RWPE2 (cell line): ENCODE measurements at regions not wholly inside any gene's neighbourhood (a gene's known extent, or its start where the extent isn't known, plus 50 kb on each side); places are given as distances from the start of the nearest gene placed in this dataset.
A peak's percentile ranks its signal among the peaks of the same experiment; 100 is the strongest.

Experiments used
- ATAC-seq: fragments of 200-7000 bp; cut with Tn5 transposase; 3 replicates; pipeline ENCODE4 v1.9.1; 2021; ENCODE audit warnings: low read depth
- DNase-seq: peaks from one replicate; pipeline ENCODE4 v3.0.0-alpha.2; 2020; ENCODE audit warnings: low spot score
- H3K27ac ChIP-seq: fragments of 450-650 bp; 2 replicates; pipeline ENCODE4 v1.5.1; 2017; ENCODE audit warnings: mild to moderate bottlenecking; ENCODE audit not compliant: poor library complexity, severe bottlenecking
- H3K27me3 ChIP-seq: fragments of 250-450 bp; sonication (Bioruptor Pico); 2 replicates; pipeline ENCODE4 v1.5.1; 2021; ENCODE audit warnings: mild to moderate bottlenecking, moderate library complexity; ENCODE audit not compliant: insufficient read depth, poor library complexity, severe bottlenecking
- H3K36me3 ChIP-seq: fragments of 250-450 bp; sonication (Bioruptor Pico); 2 replicates; pipeline ENCODE4 v1.5.1; 2020; ENCODE audit warnings: low read depth, mild to moderate bottlenecking, moderate library complexity
- H3K4me1 ChIP-seq: fragments of 250-450 bp; sonication (Bioruptor Pico); 2 replicates; pipeline ENCODE4 v1.5.1; 2021; ENCODE audit warnings: mild to moderate bottlenecking, moderate library complexity; ENCODE audit not compliant: insufficient read depth, poor library complexity, severe bottlenecking
- H3K4me3 ChIP-seq: fragments of 250-450 bp; sonication (Bioruptor Pico); 2 replicates; pipeline ENCODE4 v1.5.1; 2021; ENCODE audit warnings: mild to moderate bottlenecking, moderate library complexity; ENCODE audit not compliant: severe bottlenecking
- H3K9me3 ChIP-seq: fragments of 250-450 bp; sonication (Bioruptor Pico); 2 replicates; pipeline ENCODE4 v1.5.1; 2021; ENCODE audit warnings: mild to moderate bottlenecking, moderate library complexity; ENCODE audit not compliant: severe bottlenecking
- TF ChIP-seq, protein P1 (sequence below): fragments of 450-650 bp; IDR thresholded peaks from one replicate; pipeline ENCODE4 v1.5.1; 2017; ENCODE audit warnings: mild to moderate bottlenecking, moderate library complexity; ENCODE audit not compliant: poor library complexity, severe bottlenecking

DNA sequence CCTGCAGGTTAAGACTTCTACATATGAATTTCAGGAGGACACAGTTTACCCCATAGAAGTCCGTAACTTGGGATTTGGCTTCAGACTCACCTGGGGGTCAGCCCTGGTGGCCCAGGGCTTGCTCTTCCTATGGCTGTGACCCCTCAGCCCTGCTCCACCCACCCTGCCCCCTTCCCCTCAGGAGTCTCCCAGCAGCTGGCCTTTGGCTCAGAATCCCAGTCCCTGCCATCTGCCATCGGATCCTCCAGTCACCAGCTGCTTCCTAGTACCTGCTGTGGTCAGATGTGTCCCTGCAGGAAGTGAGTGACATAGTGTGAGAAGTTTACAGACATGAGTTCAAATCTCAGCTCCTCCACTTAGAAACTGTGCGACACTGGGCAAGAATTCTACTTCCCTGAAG is 332.6 kb downstream of the NPHP4 start:
- no peaks in the 10 kb centered on the region for H3K4me1 ChIP-seq
- DNase-seq (no peak), ATAC-seq (no peak)
- H3K36me3 ChIP-seq = no peaks in the 10 kb centered on the region
- no peak overlapping the region for H3K4me3 ChIP-seq
- H3K27me3 ChIP-seq = no peaks in the 10 kb centered on the region
- no peak overlapping the region for H3K27ac ChIP-seq
- H3K9me3 ChIP-seq = no peaks in the 10 kb centered on the region
- TF ChIP-seq, protein P1, sequence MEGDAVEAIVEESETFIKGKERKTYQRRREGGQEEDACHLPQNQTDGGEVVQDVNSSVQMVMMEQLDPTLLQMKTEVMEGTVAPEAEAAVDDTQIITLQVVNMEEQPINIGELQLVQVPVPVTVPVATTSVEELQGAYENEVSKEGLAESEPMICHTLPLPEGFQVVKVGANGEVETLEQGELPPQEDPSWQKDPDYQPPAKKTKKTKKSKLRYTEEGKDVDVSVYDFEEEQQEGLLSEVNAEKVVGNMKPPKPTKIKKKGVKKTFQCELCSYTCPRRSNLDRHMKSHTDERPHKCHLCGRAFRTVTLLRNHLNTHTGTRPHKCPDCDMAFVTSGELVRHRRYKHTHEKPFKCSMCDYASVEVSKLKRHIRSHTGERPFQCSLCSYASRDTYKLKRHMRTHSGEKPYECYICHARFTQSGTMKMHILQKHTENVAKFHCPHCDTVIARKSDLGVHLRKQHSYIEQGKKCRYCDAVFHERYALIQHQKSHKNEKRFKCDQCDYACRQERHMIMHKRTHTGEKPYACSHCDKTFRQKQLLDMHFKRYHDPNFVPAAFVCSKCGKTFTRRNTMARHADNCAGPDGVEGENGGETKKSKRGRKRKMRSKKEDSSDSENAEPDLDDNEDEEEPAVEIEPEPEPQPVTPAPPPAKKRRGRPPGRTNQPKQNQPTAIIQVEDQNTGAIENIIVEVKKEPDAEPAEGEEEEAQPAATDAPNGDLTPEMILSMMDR = no peak

DNA sequence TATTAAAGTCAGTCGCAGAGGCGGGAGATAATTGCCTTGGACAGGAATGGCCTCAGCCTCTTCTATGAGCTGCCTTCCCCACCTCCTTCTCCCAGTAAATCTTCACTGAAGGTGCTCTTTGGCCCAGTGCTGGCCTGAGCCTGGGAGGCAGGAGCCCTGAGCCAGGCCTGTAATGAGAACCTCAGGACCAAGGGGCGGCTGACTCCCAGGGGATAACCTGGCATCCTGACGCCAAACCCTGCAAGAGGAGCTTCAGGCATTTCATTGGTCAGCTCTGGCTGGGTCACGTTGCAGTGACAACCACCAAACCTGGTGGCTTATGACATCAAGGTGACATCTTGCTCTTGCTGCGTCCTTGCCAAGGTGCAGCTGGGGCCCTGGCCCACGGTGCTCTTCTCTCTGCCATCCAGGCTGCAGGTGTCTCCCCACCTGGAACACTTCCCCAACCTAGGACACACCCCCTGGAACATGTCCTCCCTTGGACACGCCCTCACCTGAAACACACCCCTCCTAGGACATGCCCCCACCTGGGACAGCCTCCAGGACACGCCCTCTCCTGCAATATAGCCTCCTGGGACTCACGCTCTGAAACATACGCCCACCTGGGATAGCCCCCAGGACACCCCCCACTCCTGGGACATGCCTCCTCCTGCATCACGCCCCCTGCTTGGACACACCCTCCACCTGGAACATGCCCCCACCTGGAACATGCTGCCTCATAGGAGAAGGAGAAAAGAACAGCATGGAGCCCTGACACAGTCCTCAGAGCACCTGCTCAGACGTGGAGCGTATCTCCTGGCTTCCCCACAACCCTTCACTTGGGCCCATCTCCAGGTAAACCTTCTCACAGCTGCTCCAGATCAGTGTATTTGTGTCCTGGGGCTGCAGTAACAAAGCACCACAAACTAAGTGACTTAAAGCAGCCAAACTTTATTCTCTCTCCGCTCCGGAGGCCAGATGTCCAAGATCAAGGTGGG is 333.6 kb downstream of the NPHP4 start:
- H3K9me3 ChIP-seq = no peaks in the 10 kb centered on the region
- ATAC-seq = peak; percentile 48; the same call in 2 of the 3 replicates

DNA sequence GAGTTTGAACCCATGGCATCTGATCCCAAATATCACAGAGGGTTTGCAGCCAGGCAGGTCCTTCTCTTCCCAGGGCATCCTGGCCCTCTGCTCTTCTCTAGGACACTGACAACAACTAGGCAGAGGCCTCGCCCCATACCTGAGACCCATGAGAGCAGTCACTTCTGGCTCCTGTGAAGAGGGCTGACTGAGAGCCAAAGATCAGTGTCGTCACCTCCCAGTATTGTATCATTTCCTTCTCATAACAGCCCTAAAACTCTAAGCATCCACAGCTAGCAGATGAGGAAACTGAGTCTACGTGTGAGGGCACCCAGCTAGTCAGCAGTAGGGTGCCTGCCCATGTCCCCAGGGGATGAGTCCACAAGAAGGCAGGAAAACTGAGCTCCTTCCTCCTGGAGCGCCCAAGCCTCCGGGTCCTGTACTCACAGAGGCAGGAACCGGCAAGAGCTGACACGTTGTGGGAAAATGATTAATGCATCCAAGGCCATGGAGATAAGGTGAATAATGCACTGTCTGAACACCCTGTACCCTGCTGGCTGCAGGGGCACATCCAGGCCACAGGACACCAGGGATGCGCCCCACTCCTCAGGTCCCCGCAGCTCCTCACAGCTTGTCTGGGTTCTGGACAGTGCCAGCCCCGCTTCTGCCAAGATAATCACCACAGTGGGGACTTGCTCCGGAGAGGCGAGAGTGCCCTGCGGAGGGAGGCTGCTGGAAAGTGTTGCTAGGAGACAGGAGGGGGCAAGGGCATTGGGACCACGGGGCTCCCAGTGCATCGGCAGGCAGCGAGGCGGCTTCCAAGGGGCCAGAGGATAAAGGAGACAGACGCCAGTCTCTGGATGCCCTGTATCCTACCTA is 340.0 kb downstream of the NPHP4 start:
- H3K9me3 ChIP-seq = no peaks in the 10 kb centered on the region
- ATAC-seq = peak; percentile 90
- TF ChIP-seq, protein P1 = no peak

More for the DNA sequence above, 333.6 kb downstream of the NPHP4 start:
- DNase-seq = no peak
- Histone ChIP-seq H3K4me3 (no peak overlapping the region), H3K27me3 (no peaks in the 10 kb centered on the region), H3K36me3 (no peaks in the 10 kb centered on the region), H3K4me1 (no peaks in the 10 kb centered on the region), H3K27ac (no peak overlapping the region)
- TF ChIP-seq, protein P1 = no peak

DNA sequence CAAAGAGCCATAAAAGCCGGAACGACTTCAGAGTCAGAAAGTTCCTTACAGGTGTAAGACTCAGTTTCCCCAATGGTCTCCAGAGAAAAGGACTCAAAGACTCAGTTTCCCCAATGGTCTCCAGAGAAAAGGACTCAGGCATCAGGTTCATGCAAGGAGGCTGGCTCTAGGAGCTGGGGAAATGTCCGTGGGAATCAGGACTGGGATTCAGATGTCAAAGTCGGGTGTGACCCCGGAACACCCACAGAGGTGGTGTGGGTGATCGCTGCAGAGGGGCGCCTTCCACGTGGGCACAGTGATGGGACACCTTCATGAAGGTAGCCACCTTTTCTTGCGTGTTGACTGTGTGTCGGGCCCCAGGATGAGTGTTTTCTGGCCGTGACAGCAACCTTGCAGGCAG is 340.8 kb downstream of the NPHP4 start:
- Histone ChIP-seq H3K4me3 (no peak overlapping the region), H3K27me3 (no peaks in the 10 kb centered on the region), H3K36me3 (no peaks in the 10 kb centered on the region), H3K9me3 (no peaks in the 10 kb centered on the region), H3K4me1 (peaks cover 18% of the 10 kb centered on the region), H3K27ac (peak overlapping the region; percentile 84)
- TF ChIP-seq, protein P1 = no peak
- DNase-seq (no peak), ATAC-seq (no peak)

More for the DNA sequence above, 340.0 kb downstream of the NPHP4 start:
- Histone ChIP-seq H3K4me1 (peaks cover 18% of the 10 kb centered on the region), H3K4me3 (no peak overlapping the region), H3K36me3 (no peaks in the 10 kb centered on the region), H3K27me3 (no peaks in the 10 kb centered on the region), H3K27ac (peak overlapping the region; percentile 84)
- peak; percentile 84 for DNase-seq
